Liver (tissue), 8 donors: ENCODE measurements at regions not wholly inside any gene's neighbourhood (a gene's known extent, or its start where the extent isn't known, plus 50 kb on each side); places are given as distances from the start of the nearest gene placed in this dataset.

Source experiments
- DNase-seq: peaks from one replicate; pipeline ENCODE4 v3.0.0-alpha.2; 2017; ENCODE audit warnings: low spot score
- H3K27ac ChIP-seq, 2 donors: one replicate each; pipeline ENCODE4 v1.7.0; 2013; ENCODE audit warnings: inconsistent platforms in 2 of 2, low read length in 2 of 2, control low read depth in 1 of 2, low read depth in 1 of 2, mild to moderate bottlenecking in 1 of 2
- H3K27me3 ChIP-seq, 4 donors: one replicate each; pipeline versions ENCODE4 v1.6.1 to v1.7.0; 2013; ENCODE audit warnings: low read length in 3 of 4, inconsistent platforms in 1 of 4, mild to moderate bottlenecking in 1 of 4, moderate library complexity in 1 of 4; ENCODE audit not compliant: control insufficient read depth in 4 of 4, insufficient read depth in 4 of 4
- H3K36me3 ChIP-seq, 4 donors: one replicate each; pipeline versions ENCODE4 v1.6.1 to v1.7.0; 2013; ENCODE audit warnings: low read length in 3 of 4, mild to moderate bottlenecking in 3 of 4, low read depth in 1 of 4, moderate library complexity in 1 of 4; ENCODE audit not compliant: control insufficient read depth in 4 of 4, insufficient read depth in 3 of 4
- H3K4me1 ChIP-seq, 4 donors: one replicate each; pipeline versions ENCODE4 v1.6.1 to v1.7.0; 2013; ENCODE audit warnings: low read length in 3 of 4, mild to moderate bottlenecking in 3 of 4, moderate library complexity in 1 of 4; ENCODE audit not compliant: control insufficient read depth in 4 of 4, insufficient read depth in 4 of 4
- H3K4me3 ChIP-seq, 3 donors: one replicate each; pipeline versions ENCODE4 v1.6.1 to v1.7.0; 2013; ENCODE audit warnings: low read length in 3 of 3, control low read depth in 1 of 3, low read depth in 1 of 3, mild to moderate bottlenecking in 1 of 3
- H3K9ac ChIP-seq, 2 donors: one replicate each; pipeline ENCODE4 v1.7.0; 2013; ENCODE audit warnings: low read length in 2 of 2, mild to moderate bottlenecking in 2 of 2, moderate library complexity in 2 of 2, control low read depth in 1 of 2, low read depth in 1 of 2
- H3K9me3 ChIP-seq, 4 donors: one replicate each; pipeline versions ENCODE4 v1.6.1 to v1.7.0; 2013; ENCODE audit warnings: low read length in 3 of 4; ENCODE audit not compliant: control insufficient read depth in 4 of 4
- EGR1 ChIP-seq, 2 donors: IDR thresholded peaks; 2 replicates each; pipeline ENCODE4 v1.6.1; 2016 to 2018; ENCODE audit warnings: antibody characterized with exemption in 2 of 2, low read depth in 2 of 2
- FOXA1 ChIP-seq: IDR thresholded peaks from 2 replicates; pipeline ENCODE4 v1.6.1; 2016; ENCODE audit warnings: antibody characterized with exemption
- FOXA2 ChIP-seq: IDR thresholded peaks from 2 replicates; pipeline ENCODE4 v1.6.1; 2016; ENCODE audit warnings: antibody characterized with exemption
- HNF4A ChIP-seq, 2 donors: conservative IDR thresholded peaks; 2 replicates each; pipeline ENCODE4 v1.6.1; 2016; ENCODE audit warnings: antibody characterized with exemption in 2 of 2, mild to moderate bottlenecking in 2 of 2
- HNF4G ChIP-seq: IDR thresholded peaks from 2 replicates; pipeline ENCODE4 v1.6.1; 2016; ENCODE audit warnings: antibody characterized with exemption
- JUND ChIP-seq, 2 donors: IDR thresholded peaks; 2 replicates each; pipeline ENCODE4 v1.6.1; 2016; ENCODE audit warnings: antibody characterized with exemption in 2 of 2
- MAX ChIP-seq: IDR thresholded peaks from 2 replicates; pipeline ENCODE4 v1.6.1; 2016; ENCODE audit warnings: antibody characterized with exemption
- NR2F2 ChIP-seq: IDR thresholded peaks from 2 replicates; pipeline ENCODE4 v1.6.1; 2016; ENCODE audit warnings: antibody characterized with exemption
- RAD21 ChIP-seq, 2 donors: IDR thresholded peaks; 2 replicates each; pipeline ENCODE4 v1.6.1; 2016; ENCODE audit warnings: antibody characterized with exemption in 2 of 2, mild to moderate bottlenecking in 2 of 2
- RXRA ChIP-seq, 2 donors: IDR thresholded peaks; 2 replicates each; pipeline ENCODE4 v1.6.1; 2017 to 2018; ENCODE audit warnings: antibody characterized with exemption in 2 of 2, mild to moderate bottlenecking in 1 of 2
- SP1 ChIP-seq: IDR thresholded peaks from 2 replicates; pipeline ENCODE4 v1.6.1; 2018; ENCODE audit warnings: antibody characterized with exemption, mild to moderate bottlenecking
- TAF1 ChIP-seq: conservative IDR thresholded peaks from 2 replicates; pipeline ENCODE4 v1.6.1; 2016; ENCODE audit warnings: antibody characterized with exemption, mild to moderate bottlenecking
- WGBS: extraction: QIAGEN DNeasy Blood & Tissue Kit; methylation state at CpG from one replicate; pipeline ENCODE4 v1.1.7; 2013; 5-methylcytosine and 5-hydroxymethylcytosine counted together
- TF ChIP-seq, protein P1 (sequence below): IDR thresholded peaks from 2 replicates; pipeline ENCODE4 v1.6.1; 2016; ENCODE audit warnings: antibody characterized with exemption
- TF ChIP-seq, protein P2 (sequence below): IDR thresholded peaks from 2 replicates; pipeline ENCODE4 v1.6.1; 2016; ENCODE audit warnings: antibody characterized with exemption
- TF ChIP-seq, protein P3 (sequence below): fragments of 150-350 bp; IDR thresholded peaks from 2 replicates; pipeline ENCODE4 v1.5.1; 2017; ENCODE audit warnings: improper control_type of control experiment, low read depth, low read length; ENCODE audit not compliant: missing input control
- donor health status: healthy.
- donor health status: healthy.
- donor health status: healthy.
- donor health status: healthy.
- donor health status: healthy.

DNA sequence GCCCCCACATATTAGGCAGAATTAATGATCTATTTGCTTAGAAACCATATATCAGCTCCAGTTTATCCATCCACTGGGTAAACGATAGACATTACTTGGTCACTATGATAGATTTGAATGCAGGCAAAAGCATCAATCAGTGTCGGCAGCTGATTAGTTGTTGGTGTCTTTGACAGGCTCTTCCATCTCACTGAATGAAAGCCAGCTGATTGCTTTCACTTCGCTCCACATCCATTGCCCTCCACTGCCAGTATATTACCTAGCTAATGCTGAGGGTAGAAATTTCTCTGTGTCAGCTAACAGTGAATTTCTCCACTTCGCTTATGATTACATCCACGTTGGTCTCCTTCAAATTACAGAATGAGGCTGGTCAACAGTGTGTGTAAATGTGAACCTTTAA is 821.3 kb upstream of the TYRP1 start (continued):
- TF ChIP-seq NR2F2, result no peak

- H3K9me3 ChIP-seq, result no peaks in the 10 kb centered on the region
- no peak overlapping the region for H3K27ac ChIP-seq
- H3K9ac ChIP-seq, result no peak overlapping the region
- 47% methylated on average over 1 of the region's 1 CpG for WGBS
- no peak for DNase-seq
- TF ChIP-seq FOXA2 (no peak), RAD21 (IDR thresholded peaks at IDR 0.05) (no peak), HNF4G (no peak), FOXA1 (no peak), EGR1 (IDR thresholded peaks at IDR 0.05; ENCODE audit: low read depth in 2 of 2) (no peak), MAX (no peak), JUND (IDR thresholded peaks at IDR 0.05) (no peak), HNF4A (conservative IDR thresholded peaks at IDR 0.05) (no peak), SP1 (no peak), NR2F2 (no peak), TAF1 (no peak)
- TF ChIP-seq, protein P1, sequence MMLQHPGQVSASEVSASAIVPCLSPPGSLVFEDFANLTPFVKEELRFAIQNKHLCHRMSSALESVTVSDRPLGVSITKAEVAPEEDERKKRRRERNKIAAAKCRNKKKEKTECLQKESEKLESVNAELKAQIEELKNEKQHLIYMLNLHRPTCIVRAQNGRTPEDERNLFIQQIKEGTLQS, result no peak
- H3K4me3 ChIP-seq, result no peak overlapping the region
- no peaks in the 10 kb centered on the region for H3K27me3 ChIP-seq
- H3K4me1 ChIP-seq, result no peaks in the 10 kb centered on the region
- no peaks in the 10 kb centered on the region for H3K36me3 ChIP-seq
Observed at GRCh38 chr9:11872471-11872870, 820.7 kb upstream of the TYRP1 start.

GRCh38 chr9:11874414-11874813 is 818.8 kb upstream of the TYRP1 start:
- H3K27me3 ChIP-seq, result no peaks in the 10 kb centered on the region
- no peaks in the 10 kb centered on the region for H3K36me3 ChIP-seq
- no peak for DNase-seq
- no peaks in the 10 kb centered on the region for H3K4me1 ChIP-seq
- TF ChIP-seq, protein P2, sequence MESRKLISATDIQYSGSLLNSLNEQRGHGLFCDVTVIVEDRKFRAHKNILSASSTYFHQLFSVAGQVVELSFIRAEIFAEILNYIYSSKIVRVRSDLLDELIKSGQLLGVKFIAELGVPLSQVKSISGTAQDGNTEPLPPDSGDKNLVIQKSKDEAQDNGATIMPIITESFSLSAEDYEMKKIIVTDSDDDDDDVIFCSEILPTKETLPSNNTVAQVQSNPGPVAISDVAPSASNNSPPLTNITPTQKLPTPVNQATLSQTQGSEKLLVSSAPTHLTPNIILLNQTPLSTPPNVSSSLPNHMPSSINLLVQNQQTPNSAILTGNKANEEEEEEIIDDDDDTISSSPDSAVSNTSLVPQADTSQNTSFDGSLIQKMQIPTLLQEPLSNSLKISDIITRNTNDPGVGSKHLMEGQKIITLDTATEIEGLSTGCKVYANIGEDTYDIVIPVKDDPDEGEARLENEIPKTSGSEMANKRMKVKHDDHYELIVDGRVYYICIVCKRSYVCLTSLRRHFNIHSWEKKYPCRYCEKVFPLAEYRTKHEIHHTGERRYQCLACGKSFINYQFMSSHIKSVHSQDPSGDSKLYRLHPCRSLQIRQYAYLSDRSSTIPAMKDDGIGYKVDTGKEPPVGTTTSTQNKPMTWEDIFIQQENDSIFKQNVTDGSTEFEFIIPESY, result no peak
- no peak for TF ChIP-seq RXRA (IDR thresholded peaks at IDR 0.05)
- TF ChIP-seq, protein P3, sequence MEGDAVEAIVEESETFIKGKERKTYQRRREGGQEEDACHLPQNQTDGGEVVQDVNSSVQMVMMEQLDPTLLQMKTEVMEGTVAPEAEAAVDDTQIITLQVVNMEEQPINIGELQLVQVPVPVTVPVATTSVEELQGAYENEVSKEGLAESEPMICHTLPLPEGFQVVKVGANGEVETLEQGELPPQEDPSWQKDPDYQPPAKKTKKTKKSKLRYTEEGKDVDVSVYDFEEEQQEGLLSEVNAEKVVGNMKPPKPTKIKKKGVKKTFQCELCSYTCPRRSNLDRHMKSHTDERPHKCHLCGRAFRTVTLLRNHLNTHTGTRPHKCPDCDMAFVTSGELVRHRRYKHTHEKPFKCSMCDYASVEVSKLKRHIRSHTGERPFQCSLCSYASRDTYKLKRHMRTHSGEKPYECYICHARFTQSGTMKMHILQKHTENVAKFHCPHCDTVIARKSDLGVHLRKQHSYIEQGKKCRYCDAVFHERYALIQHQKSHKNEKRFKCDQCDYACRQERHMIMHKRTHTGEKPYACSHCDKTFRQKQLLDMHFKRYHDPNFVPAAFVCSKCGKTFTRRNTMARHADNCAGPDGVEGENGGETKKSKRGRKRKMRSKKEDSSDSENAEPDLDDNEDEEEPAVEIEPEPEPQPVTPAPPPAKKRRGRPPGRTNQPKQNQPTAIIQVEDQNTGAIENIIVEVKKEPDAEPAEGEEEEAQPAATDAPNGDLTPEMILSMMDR, result no peak
- TF ChIP-seq RAD21 (IDR thresholded peaks at IDR 0.05), result no peak
- no peak for TF ChIP-seq SP1
- TF ChIP-seq MAX, result no peak
- no peak for TF ChIP-seq FOXA2
- no peak for TF ChIP-seq EGR1 (IDR thresholded peaks at IDR 0.05; ENCODE audit: low read depth in 2 of 2)
- no peak overlapping the region for H3K27ac ChIP-seq
- no peak overlapping the region for H3K4me3 ChIP-seq
- no peaks in the 10 kb centered on the region for H3K9me3 ChIP-seq
- no peak overlapping the region for H3K9ac ChIP-seq
- 66% methylated on average over 2 of the region's 2 CpGs for WGBS
